ENCODE measurements at regions not wholly inside any gene's neighbourhood (a gene's known extent, or its start where the extent isn't known, plus 50 kb on each side); places are given as distances from the start of the nearest gene placed in this dataset.
"Not testable (repeated sequence)": the region's sequence is repeated elsewhere in the genome, so short reads cannot be mapped to it uniquely, and the experiment has no call there.

DNA sequence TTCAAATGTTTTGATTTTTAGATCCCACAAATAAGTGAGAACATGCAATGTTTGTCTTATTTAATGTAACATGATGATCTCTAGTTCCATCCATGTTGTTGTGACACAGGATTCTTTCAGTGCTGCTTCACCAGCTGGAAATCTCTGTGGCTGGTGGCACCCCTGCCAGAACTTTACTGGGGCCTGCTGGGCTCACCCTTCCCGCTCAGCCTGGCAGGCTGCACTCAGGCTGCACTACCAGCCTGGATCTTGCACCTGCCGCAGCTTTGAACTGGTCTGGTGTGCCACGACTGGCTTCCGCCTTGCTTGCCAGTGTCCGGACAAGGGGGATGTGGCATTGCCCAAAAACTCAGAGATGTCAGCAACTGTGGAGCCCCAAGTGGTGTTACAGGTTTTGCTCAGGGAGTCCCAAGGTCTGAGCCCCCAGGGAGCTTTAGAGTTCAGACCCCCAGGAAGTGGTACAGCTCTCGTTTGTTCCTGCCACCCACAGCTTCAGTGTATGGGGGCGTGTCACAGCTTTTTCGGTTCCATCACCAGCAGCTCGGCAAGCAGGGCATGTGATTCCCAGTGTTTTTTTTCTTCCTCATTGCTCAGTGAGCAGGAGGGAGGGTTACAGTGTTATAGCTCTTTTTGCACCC, 72.3 kb upstream of the SYNCRIP start:
- 86% methylated on average over 6 of the region's 9 CpGs for WGBS
- DNase-seq (ENCODE audit: low spot score), result no peak

GRCh38 chr6:85712346-85712745, 69.7 kb upstream of the SYNCRIP start:
- H3K27ac ChIP-seq, result no peak overlapping the region
- TF ChIP-seq POLR2A (IDR thresholded peaks at IDR 0.05) (no peak), POLR2AphosphoS5 (IDR thresholded peaks at IDR 0.05) (no peak)
- TF ChIP-seq, protein P1, sequence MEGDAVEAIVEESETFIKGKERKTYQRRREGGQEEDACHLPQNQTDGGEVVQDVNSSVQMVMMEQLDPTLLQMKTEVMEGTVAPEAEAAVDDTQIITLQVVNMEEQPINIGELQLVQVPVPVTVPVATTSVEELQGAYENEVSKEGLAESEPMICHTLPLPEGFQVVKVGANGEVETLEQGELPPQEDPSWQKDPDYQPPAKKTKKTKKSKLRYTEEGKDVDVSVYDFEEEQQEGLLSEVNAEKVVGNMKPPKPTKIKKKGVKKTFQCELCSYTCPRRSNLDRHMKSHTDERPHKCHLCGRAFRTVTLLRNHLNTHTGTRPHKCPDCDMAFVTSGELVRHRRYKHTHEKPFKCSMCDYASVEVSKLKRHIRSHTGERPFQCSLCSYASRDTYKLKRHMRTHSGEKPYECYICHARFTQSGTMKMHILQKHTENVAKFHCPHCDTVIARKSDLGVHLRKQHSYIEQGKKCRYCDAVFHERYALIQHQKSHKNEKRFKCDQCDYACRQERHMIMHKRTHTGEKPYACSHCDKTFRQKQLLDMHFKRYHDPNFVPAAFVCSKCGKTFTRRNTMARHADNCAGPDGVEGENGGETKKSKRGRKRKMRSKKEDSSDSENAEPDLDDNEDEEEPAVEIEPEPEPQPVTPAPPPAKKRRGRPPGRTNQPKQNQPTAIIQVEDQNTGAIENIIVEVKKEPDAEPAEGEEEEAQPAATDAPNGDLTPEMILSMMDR (IDR thresholded peaks at IDR 0.05), result no peak
- H3K27me3 ChIP-seq (replicated peaks; ENCODE audit: insufficient read depth), result no peaks in the 10 kb centered on the region
- H3K9me3 ChIP-seq, result no peaks in the 10 kb centered on the region
- intact Hi-C loops (cut with DNase I), result no loop called here
- no peak overlapping the region for H3K4me3 ChIP-seq
- 81% methylated on average over 2 of the region's 2 CpGs for WGBS
- H3K4me1 ChIP-seq (replicated peaks), result no peaks in the 10 kb centered on the region
- DNase-seq (ENCODE audit: low spot score), result no peak
- no peaks in the 10 kb centered on the region for H3K36me3 ChIP-seq

More for the DNA sequence above, 72.3 kb upstream of the SYNCRIP start:
- Histone ChIP-seq H3K27ac (no peak overlapping the region), H3K27me3 (replicated peaks; ENCODE audit: insufficient read depth) (no peaks in the 10 kb centered on the region), H3K36me3 (no peaks in the 10 kb centered on the region), H3K4me3 (no peak overlapping the region), H3K9me3 (no peaks in the 10 kb centered on the region), H3K4me1 (replicated peaks) (no peaks in the 10 kb centered on the region)
- intact Hi-C loops (cut with DNase I), result no loop called here
- no peak for TF ChIP-seq POLR2AphosphoS5 (IDR thresholded peaks at IDR 0.05)
- TF ChIP-seq POLR2A (IDR thresholded peaks at IDR 0.05), result no peak
- TF ChIP-seq, protein P1 (IDR thresholded peaks at IDR 0.05), result no peak

GRCh38 chr6:85707515-85708145, 64.9 kb upstream of the SYNCRIP start:
- H3K4me1 ChIP-seq (replicated peaks); intact Hi-C loops (cut with DNase I); H3K9me3 ChIP-seq; H3K27ac ChIP-seq; H3K4me3 ChIP-seq; H3K27me3 ChIP-seq (replicated peaks; ENCODE audit: insufficient read depth); H3K36me3 ChIP-seq; DNase-seq (ENCODE audit: low spot score): not testable (repeated sequence)
- WGBS, result 93% methylated on average over 1 of the region's 1 CpG

DNA sequence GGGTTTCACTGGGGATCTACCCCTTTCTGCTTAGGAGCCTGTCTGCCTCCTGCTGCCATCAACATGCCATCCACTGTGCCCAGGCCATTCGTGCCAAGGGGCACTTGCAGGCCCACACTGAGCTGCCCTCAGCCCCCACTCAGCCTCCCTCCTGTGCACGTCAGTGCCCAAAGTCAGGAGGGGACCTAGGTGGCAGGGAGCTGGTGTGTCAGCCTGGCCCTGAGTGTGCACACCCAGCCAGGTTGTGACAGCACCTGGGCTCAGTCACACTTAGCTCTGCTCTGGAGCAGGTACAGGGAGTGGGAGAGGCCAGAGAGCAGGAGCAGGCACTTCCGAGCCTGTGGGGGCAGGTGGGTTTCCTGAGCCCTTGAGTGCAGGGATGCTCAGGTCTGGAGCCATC, 63.6 kb upstream of the SYNCRIP start:
- 76% methylated on average over 3 of the region's 3 CpGs for WGBS
- no peak overlapping the region for H3K4me3 ChIP-seq
- intact Hi-C loops (cut with DNase I), result no loop called here
- DNase-seq (ENCODE audit: low spot score), result no peak
- TF ChIP-seq, protein P1 (IDR thresholded peaks at IDR 0.05), result no peak
- TF ChIP-seq POLR2A (IDR thresholded peaks at IDR 0.05) (no peak), POLR2AphosphoS5 (IDR thresholded peaks at IDR 0.05) (no peak)
- H3K9me3 ChIP-seq, result no peaks in the 10 kb centered on the region
- H3K27me3 ChIP-seq (replicated peaks; ENCODE audit: insufficient read depth), result no peaks in the 10 kb centered on the region
- no peaks in the 10 kb centered on the region for H3K36me3 ChIP-seq
- H3K4me1 ChIP-seq (replicated peaks), result no peaks in the 10 kb centered on the region
- no peak overlapping the region for H3K27ac ChIP-seq

DNA sequence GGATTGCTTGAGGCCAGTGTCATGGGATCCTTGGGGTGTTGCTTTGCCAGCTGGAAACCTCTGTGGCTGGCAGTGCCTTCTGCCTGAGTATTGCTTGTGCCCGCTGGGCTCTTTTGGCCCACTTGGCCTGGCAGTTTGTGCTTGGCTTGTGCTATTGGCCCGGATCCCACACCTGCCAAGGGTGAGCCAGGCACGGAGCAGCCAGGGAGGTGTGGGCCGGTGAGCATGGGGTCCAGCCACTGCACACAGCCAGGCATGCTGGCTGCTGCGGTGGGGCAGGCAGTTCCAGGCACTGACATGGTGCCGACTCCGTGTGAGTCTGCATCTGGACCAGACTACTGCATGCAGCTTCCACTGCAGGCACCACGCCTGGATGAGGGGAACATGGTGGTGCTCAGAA, 62.5 kb upstream of the SYNCRIP start:
- DNase-seq (ENCODE audit: low spot score), result no peak
- H3K4me3 ChIP-seq, result no peak overlapping the region
- WGBS, result 80% methylated on average over 8 of the region's 8 CpGs
- no peaks in the 10 kb centered on the region for H3K4me1 ChIP-seq (replicated peaks)
- H3K27me3 ChIP-seq (replicated peaks; ENCODE audit: insufficient read depth), result no peaks in the 10 kb centered on the region
- TF ChIP-seq, protein P1 (IDR thresholded peaks at IDR 0.05), result no peak
- TF ChIP-seq POLR2AphosphoS5 (IDR thresholded peaks at IDR 0.05), result no peak
- TF ChIP-seq POLR2A (IDR thresholded peaks at IDR 0.05), result no peak
- H3K27ac ChIP-seq, result no peak overlapping the region
- H3K36me3 ChIP-seq, result no peaks in the 10 kb centered on the region
- no peaks in the 10 kb centered on the region for H3K9me3 ChIP-seq
- intact Hi-C loops (cut with DNase I), result no loop called here

All from prostate gland (tissue), 2 donors.